ENCODE measurements at regions not wholly inside any gene's neighbourhood (a gene's known extent, or its start where the extent isn't known, plus 50 kb on each side); places are given as distances from the start of the nearest gene placed in this dataset.

GRCh38 chr5:10876006-10876744 is 115.1 kb upstream of the DAP start:
- DNase-seq (ENCODE audit: low read depth in 2 of 3, low spot score in 2 of 3), result peak in 2 of 3 donors; percentile 38 to 69

- no peak for DNase-seq (ENCODE audit: low read depth in 2 of 3, low spot score in 2 of 3)
Measured at GRCh38 chr5:10875201-10875768, 114.3 kb upstream of the DAP start.

- DNase-seq (ENCODE audit: low read depth in 2 of 3, low spot score in 2 of 3), result no peak
Measured at GRCh38 chr5:10874541-10874940, 113.5 kb upstream of the DAP start.

GRCh38 chr5:10870791-10871190 is 109.8 kb upstream of the DAP start:
- no peak for DNase-seq (ENCODE audit: low read depth in 2 of 3, low spot score in 2 of 3)

GRCh38 chr5:10868956-10869355 is 107.9 kb upstream of the DAP start:
- no peak for DNase-seq (ENCODE audit: low read depth in 2 of 3, low spot score in 2 of 3)

GRCh38 chr5:10867389-10868303 is 106.6 kb upstream of the DAP start:
- no peak for DNase-seq (ENCODE audit: low read depth in 2 of 3, low spot score in 2 of 3)

- DNase-seq (ENCODE audit: low read depth in 2 of 3, low spot score in 2 of 3), result peak in 1 of 3 donors; percentile 43
Measured at GRCh38 chr5:10866913-10867312, 105.9 kb upstream of the DAP start.

GRCh38 chr5:10863763-10864383 is 102.8 kb upstream of the DAP start:
- peak; percentile 10 to 77 (median 54) for DNase-seq (ENCODE audit: low read depth in 2 of 3, low spot score in 2 of 3)

- DNase-seq (ENCODE audit: low read depth in 2 of 3, low spot score in 2 of 3), result no peak
Measured at GRCh38 chr5:10862085-10862484, 101.1 kb upstream of the DAP start.

GRCh38 chr5:10861423-10861790 is 100.4 kb upstream of the DAP start:
- no peak for DNase-seq (ENCODE audit: low read depth in 2 of 3, low spot score in 2 of 3)

- no peak for DNase-seq (ENCODE audit: low read depth in 2 of 3, low spot score in 2 of 3)
Measured at GRCh38 chr5:10860645-10861422, 99.8 kb upstream of the DAP start.

GRCh38 chr5:10860196-10860543 is 99.1 kb upstream of the DAP start:
- DNase-seq (ENCODE audit: low read depth in 2 of 3, low spot score in 2 of 3), result no peak

GRCh38 chr5:10859393-10860195 is 98.6 kb upstream of the DAP start:
- DNase-seq (ENCODE audit: low read depth in 2 of 3, low spot score in 2 of 3), result no peak

- no peak for DNase-seq (ENCODE audit: low read depth in 2 of 3, low spot score in 2 of 3)
Measured at GRCh38 chr5:10858945-10859344, 97.9 kb upstream of the DAP start.

GRCh38 chr5:10858307-10858706 is 97.3 kb upstream of the DAP start:
- DNase-seq (ENCODE audit: low read depth in 2 of 3, low spot score in 2 of 3), result no peak

- DNase-seq (ENCODE audit: low read depth in 2 of 3, low spot score in 2 of 3), result no peak
Measured at GRCh38 chr5:10857338-10857733, 96.3 kb upstream of the DAP start.

- DNase-seq (ENCODE audit: low read depth in 2 of 3, low spot score in 2 of 3), result peak in 2 of 3 donors; percentile 34 to 58
Measured at GRCh38 chr5:10856683-10857337, 95.8 kb upstream of the DAP start.

GRCh38 chr5:10856071-10856470 is 95.0 kb upstream of the DAP start:
- DNase-seq (ENCODE audit: low read depth in 2 of 3, low spot score in 2 of 3), result no peak

Data from hematopoietic multipotent progenitor cell (in vitro differentiated cells).